CD4-positive, alpha-beta T cell treated with Interleukin-15 for 4 hours (primary cell): ENCODE measurements at regions not wholly inside any gene's neighbourhood (a gene's known extent, or its start where the extent isn't known, plus 50 kb on each side); places are given as distances from the start of the nearest gene placed in this dataset.

Source experiments
- DNase-seq: peaks from one replicate; pipeline ENCODE4 v3.0.0-alpha.2; 2020; ENCODE audit warnings: low spot score

DNA sequence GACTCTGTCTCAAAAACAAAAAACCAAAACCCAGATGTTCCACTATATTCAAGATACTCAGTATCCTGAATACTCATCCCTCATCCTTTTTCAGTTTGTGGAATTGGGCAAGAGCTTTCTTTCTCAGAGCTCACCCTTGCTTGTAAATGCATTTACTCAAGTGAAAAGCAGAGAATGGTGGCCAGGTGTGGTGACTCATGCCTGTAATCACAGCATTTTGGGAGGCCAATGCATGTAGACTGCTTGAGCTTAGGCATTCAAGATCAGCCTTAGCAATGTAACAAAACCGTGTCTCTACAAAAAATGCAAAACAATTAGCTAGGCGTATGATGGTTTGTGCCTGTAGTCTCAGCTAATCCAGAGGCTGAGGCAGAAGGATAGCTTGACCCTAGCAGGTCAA, 553.2 kb upstream of the AMELY start:
- DNase-seq = no peak

DNA sequence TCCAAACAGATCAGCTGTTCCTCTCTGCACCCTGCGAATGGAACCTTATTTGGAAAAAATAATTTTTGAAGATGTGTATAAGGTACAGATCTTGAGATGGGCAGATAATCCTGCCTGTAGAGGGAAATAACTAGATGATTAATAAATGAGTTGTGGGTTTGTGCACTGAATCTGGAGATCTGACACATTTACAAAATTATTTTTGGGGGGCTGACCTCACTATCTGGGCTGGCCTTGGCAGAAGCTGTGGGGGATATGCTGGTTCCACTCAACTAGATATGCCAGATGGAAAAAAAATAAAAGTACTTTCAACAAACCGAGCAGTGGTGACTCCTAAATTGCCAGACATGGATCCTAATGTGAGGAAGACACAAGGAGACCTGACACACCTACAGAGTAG, 552.2 kb upstream of the AMELY start:
- DNase-seq = no peak

DNA sequence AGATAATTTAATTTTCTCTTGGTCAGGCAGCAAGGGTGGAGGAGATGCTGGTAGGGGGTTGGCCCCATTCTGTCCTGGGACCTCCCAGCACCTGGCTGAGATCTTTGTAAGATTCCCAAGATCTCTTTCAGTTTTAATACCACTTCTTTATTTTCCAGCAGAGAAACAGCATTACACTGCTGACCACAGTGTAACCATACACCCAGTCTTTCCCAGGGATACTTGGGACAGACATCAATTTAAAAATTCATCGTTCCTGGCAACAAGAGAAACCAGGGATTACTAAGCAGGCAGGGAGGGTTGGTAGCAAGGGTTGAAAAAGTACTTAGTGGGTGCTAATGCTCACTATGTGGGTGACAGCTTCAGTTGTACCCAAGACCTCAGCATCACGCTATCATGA, 551.6 kb upstream of the AMELY start:
- DNase-seq = no peak

DNA sequence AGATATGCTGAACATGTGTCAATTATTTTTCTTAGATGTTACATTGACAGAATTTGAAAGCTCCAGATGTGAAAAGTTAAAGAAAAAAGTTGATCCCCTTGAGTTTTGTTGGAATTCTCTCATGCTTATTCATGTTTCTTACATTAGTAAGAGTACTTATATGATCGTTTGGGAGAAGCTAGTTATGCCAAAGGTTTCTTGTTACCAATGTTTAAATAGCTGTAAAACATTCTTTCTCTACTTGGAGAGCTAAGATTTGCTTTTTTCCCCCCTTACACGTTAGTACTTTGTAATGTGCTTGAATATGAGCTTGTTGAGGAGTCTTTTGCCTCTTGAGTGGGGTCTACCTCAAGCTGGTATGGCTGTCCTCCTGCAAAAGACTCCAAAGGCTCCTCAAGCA, 551.1 kb upstream of the AMELY start:
- DNase-seq = no peak

DNA sequence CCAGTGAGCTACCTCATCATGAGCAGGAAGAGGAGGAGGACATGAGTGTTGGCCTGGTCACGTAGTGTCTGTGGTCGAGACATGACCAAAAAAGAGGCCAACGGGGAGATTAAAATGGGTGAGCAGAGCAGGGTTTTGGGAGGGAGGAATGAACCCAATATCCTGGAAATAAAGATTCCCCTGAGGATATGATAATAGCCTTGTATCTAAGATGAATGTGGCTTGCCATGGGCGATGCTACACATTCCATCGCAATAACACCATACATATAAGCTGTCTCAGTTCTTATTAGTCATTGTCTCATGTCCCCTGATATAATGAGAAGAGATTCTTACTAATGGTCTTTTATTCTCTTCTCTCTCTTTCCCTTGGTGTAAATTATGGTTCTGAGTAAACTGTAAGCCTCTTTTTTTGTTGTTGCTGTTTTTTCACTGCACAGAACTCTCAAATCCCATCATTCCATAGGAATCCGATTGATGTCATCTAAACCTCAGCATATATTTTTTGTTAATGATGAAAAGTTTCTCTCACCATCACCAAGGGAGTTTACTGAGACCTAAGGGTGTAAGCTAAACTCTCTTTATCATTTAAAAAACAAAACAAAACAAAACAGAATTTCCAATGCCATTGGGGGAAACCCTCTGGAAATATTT, 550.4 kb upstream of the AMELY start:
- DNase-seq = no peak

DNA sequence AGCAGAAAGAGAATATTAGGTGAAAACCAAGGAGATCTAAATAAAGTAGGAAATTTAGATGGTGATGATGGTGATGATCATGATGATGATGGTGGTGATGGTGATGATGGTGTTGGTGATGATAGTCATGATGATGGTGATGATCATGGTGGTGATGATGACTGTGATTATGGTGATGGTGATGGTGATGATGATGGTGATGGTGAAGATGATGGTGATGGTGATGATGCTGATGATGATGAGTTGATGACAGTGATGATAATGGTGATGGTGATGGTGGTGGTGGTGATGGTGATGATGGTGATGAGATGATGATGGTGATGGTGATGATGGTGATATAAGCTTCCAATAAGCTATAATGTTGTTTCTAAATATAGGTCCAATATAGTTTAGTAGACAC, 548.2 kb upstream of the AMELY start:
- no peak for DNase-seq

DNA sequence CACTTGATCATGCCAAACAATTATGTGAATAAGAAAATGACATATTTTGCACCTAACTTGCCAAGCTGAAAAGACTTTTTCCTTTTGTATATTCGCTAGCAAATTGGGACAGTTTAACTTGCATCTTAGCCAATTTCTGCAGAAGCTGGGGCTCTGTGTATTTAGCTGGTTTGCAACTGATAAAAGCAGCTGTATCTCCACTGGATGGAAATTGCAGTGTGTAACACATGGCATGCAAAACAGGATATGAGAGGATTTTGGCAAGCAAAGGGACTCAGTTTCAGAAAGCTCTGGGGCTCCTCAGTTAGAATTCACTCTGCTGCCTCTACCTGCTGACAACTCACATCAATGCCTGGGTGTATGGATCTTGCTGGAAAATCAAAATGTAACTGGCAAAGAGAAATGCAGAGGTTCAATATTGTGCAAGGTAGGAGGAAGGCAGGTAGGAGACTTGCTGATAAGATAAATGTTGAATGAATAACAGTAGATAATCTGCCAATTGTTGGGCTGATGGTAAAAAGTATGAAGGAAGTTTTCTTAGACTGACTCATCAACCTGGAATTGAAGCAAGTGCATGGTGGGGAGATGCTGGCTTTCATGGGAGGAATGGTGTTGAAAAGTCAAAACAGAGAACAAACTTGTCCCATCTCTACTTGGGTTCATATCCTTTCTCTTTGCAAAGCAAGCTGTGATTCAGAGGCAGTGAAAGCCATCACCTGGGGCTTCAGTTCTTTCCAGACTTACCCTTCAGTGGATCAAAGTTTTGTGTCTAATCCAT, 546.9 kb upstream of the AMELY start:
- no peak for DNase-seq

DNA sequence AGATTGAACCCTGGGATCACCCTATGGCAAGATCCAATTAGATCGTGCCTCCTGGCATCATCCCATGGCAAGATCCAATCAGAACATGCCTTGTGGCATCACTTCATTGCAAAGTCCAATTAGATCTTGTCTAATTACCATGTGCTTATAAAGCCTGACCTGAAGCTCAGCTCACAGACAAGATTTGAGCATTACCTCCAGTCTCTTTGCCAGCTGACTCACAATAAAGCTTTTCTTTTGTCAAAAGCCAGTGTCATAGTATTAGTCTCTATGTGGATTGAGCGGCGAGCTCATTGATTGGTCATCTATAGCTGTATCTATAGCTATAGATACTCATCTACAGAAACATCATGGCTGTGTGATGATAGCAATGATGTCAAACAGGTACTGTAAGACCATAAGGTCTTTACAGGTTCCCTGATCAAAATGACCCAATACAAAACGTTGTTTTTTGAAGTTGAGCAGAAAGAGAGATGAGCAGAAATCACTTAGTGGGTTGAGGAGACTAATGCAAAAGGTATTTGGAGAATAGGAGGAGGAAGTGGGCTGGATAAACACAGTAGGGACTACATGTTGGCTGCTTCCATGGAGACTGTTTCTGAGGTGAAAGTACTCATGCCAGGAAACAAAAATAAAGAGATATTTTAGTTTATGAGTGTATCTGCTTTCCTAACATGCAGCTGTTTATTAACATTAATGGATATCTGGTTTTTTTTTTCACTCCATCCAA, 545.9 kb upstream of the AMELY start:
- DNase-seq = no peak

DNA sequence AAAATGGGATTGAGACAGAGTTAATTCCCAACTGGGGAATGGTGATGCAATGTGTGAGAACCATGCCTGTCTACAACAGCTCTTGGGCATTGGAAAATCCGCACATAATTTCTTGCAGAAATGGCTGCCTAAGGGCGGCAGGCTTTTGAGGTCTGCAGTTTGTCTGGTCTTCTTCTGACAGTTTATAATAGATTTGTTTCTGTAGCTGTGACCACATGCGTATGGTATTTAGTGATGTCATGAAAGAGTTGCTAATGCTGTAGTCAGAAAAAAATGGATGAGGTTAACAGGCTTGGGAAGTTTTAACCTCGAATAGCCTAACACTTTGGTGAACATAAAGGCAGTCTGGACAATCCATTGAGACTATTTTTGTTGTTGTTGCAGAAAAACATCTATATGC, 544.1 kb upstream of the AMELY start:
- DNase-seq = no peak

DNA sequence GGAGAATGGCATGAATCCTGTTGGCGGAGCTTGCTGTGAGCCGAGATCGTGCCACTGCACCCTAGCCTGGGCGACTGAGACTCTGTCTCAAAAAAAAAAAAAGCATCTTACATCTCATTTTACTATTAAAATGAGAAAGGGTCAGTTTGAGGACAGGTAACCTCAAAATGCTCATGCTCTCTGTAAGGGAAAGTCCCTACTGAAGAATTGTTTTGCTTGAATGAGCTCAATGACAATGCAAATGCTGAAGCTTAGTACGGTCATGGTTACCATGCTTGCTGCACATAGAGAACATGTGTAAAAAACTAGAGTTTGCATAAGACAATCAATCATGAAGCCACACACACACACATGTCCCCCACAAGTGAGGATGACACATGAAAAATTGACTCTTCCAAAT, 541.8 kb upstream of the AMELY start:
- no peak for DNase-seq

DNA sequence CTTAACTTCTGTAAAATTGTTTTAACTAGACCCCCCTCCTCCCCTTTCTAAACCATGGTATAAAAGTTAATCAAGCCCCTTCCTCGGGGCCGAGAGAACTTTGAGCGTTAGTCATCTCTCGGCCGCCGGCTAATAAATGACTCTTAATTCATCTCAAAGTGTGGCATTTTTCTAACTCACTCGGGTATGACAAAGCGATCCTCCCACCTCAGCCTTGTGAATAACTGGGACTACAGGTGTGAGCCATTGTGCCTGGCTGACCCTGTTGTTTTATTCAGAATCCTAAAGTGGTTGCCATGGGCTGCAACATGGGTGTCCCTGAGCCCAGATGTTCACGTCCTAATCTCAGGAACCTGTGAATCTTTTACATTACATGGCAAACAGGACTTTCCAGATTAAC, 540.7 kb upstream of the AMELY start:
- DNase-seq = no peak

DNA sequence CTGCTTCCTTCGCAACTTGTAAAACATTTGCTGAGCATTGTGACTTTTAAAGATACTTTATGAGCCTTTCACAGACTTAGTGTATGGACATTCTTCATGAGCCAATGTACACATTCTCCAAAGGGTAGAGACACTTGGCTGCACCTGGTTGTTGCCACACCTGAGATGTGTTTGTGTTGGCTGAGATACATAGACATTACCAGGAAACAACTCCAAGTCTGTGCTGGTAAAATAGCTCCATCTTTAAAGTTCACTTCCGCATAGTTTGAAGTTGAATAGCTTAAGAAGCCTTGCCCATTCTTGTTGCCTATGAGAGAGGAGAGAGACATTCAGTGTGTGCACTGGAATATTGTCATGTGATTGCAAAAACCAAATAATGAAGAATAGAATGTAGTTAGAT, 538.3 kb upstream of the AMELY start:
- DNase-seq = no peak

DNA sequence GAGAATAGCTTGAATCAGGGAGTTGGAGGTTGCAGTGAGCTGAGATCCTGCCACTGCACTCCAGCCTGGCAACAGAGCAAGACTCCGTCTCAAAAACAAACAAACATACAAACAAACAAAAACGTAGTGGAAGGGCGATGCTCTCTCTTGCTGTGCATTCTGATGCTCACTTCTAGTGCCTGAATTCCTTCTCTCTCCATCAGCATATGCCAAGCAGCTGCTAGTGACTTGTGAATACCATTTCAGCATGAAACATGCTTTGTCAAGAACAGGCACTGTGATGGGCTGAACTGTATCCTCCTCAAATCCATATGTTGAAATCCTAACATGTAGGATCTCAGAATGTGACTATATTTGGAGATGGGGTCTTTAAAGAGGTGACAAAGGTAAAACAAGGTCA, 537.1 kb upstream of the AMELY start:
- no peak for DNase-seq

DNA sequence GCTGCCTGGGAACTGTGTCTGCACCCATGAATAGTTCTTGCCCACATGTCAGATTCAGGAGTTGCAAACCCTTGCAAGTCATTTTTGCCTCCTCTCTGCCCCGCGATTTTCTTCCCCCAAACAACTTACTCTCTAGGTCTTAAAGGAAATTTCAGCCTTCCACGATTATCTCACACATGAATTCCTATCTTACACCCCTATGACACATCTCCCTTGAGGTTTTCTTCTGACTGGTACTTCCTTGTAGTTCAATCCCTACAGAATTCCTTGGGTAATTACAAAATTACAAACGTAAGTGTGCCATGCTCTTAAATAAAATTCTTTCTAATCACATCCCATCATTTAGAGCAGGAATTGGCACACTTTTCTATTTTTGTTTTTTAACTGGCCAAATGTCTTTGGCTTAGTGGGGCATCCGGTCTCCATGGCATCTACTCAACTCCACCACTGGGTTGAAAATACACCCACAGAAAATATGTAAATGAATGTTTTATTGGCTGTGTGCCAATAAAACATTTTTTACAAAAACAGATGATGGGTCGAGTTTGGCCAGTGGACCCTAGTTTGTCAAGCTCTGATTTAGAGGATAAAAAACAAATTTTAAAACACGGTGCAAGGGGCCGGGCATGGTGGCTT, 536.4 kb upstream of the AMELY start:
- DNase-seq = no peak

DNA sequence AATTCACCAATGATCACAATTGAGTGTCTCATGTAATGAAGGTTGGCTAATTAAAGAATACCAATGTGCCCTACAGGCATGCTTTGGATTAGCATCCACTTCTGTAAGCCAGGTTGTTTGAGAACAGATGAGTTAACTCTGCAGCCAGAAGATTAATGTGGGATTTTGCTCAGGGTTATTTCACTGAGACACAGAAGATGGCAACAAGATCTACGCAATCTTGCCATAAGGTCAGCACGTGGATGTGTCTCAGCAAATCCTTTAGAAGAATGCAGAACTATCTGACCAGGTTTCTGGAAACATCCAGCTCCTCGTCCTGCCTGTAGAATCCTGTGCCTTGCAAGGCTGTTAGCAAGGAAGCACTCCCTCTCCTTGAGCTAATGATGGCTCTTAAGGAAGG, 532.6 kb upstream of the AMELY start:
- no peak for DNase-seq

DNA sequence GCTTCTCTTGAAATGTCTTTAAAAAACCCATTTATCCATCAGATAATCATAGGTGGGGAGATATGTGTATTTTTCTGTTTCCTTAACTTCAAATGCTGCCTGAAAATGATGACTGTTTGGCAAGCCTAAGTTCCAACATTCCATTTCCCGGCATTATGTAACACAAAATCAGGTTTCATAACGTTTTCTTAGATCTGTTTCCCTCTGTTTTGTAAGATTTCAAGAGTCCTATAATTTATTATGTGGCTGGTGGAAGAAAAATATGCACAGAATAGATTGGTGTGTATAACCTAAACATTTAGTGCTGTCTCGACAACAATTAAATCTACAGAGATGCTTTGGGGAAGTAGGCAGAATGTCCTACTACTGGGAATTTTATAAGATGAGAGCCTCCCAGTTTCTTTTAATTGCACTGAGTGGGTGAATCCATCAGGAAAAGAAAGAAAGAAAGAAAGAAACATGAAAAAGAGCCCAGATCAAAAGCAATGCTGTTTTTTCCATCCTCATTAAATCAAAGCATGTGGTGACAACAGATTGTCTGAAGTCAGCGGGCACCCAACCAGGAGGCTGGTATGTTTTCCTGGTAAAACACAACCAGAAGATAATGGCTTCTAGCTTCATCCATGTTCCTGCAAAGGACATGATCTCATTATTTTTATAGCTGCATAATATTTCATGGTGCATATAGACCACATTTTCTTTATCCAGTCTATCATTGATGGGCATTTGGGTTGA, 529.4 kb upstream of the AMELY start:
- DNase-seq = no peak

DNA sequence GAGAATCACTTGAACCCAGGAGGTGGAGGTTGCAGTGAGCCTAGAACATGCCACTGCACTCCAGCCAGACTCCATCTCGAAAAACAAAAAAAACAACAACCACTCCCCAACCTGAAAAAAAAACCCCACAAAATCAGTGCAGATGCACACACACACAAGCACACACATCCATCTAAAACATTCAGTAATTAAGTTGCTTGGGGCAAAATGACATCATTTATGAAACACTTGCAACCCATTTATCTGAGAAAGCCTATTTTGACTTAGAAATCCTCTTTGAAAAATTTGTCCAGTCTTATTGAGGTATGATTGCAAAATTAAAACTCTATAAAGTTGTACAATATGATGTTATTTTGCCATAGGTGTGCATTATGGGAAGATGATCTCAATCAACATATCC, 525.5 kb upstream of the AMELY start:
- no peak for DNase-seq

DNA sequence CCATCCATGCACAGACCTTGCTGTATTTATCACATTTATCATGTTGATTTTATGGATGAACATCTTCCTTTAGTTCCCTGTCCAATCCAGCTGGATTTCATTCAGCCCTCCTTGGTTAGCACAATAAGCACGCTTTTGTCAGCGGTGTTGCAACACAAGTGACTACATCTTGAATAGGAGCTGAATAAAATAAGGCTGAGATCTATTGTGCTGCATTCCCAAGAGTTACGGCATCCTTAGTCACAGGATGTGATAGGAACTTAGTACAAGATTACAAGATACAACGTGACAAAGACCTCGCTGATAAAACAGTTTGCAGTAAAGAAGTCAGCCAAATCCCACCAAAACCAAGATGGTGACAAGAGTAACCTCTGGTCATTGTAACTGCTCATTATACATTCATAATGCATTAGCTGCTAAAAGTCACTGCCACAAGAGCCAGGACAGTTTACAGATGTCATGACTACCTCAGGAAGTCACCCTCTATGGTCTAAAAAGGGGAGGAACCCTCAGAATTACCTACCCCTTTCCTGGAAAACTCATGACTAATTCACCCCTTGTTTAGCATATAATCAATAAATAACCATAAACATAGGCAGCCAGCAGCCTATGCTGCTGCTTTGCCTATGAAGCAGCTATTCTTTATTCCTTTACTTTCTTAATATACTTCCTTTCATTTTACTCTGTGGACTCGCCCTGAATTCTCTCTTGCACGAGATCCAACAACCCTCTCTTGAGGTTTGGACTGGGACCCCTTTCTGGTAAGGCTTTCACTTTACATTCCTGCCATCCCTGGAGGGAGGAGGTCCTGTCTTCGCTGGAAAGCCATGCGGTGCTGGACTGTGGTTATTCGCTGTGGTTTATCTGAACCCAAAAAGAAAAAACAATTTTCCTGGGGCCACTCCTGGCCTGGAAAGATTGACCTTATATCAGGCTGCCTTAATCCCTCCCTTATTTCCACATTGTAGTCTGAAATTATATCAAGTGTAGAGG, 522.6 kb upstream of the AMELY start:
- DNase-seq = no peak

DNA sequence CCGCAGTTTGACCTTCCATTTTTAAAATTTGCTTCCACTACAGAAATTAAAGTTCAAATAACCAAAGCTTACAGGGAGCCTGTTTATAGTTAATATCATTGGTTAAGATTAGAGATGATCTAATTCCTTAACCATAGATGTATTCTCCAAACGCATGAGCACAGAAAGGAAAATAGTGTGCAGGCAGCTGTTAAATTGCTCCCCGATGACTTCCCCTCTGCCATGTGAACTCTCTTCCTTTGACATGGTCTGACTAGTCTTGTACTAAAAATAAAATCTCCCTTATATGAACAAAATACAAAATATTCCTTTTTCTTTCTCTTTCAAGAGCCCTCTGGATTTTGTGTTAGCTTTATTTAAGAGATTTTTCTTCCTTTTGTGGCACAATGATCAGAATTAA, 507.6 kb upstream of the AMELY start:
- no peak for DNase-seq

DNA sequence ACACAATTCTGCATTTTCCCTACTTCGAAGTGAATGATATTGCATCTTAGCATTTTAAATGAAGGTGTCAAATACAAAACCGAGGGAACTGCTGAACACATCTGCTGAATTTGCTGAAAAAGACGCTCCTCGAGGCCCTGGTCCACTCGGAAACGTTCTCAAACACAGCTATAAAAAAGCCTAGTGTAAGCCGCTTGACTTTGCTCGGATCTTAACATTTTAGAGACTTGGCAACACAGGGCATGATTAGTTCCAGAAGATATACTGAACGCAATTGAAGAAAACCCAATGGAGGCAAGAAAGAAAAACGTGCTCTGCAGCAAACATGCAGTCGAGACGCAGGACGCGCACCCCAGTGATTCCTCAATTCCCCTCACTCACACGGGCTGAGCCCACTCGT, 506.4 kb upstream of the AMELY start:
- no peak for DNase-seq

DNA sequence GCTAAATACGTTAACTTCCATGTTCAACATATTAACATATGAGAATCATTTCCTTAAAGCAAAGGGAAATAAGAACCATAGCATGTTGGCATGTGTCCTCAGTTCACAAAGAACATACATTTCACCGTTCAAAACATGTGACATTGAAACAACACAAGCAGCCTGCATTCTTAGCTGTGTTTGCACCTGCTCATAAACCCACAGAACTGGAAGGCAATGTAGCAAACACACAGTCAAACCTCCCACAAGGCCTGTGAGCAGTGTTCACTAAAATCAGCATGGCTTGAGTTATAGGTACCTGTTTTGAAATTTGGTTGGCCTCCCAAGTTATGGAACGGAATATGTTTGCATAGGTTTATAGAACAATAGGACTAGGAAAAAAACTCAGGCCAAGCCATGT, 504.9 kb upstream of the AMELY start:
- DNase-seq = no peak
